HG02840 (cell line): ENCODE measurements at regions not wholly inside any gene's neighbourhood (a gene's known extent, or its start where the extent isn't known, plus 50 kb on each side); places are given as distances from the start of the nearest gene placed in this dataset.

Experiments used
- ATAC-seq: cut with Tn5 transposase; IDR thresholded peaks from one replicate; pipeline ENCODE4 v1.9.1; 2021; ENCODE audit warnings: mild to moderate bottlenecking, moderate library complexity, moderate number of reproducible peaks; ENCODE audit not compliant: unreplicated experiment, low FRiP score

- ATAC-seq: no peak
Observed at GRCh38 chr10:123446449-123447156, 219.6 kb upstream of the GPR26 start.

GRCh38 chr10:123449234-123449962 lies 216.8 kb upstream of the GPR26 start:
- ATAC-seq: no peak

DNA sequence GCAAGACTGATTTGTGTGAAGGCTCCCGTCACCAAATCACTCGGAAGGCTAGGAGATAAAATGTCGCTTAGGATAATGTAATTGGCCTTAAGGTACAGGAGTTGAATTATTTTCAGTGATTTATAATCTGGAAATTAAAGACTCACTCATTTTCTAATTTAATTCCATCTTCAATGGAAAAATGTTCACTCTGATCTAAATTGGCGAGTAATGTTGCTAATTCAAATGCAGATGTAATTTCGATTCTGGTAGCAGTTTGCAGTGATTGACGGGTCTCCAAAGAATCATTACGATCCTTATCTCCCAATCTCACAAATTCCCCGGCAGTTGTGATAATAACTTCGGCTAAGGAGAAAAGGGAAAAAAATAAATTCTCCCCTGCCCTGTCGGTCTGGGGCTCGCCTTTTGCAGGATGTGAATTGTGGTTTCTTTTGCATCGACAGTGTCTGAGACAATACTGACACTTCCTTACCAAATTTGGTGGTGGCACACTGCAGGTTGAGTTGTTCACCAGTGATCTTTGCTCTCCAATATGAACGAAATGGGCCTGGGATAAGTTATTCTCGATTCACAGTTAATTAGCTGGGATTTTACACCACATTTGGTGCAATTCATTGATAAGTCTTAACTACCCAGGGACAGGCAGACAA lies 215.1 kb upstream of the GPR26 start:
- no peak for ATAC-seq

- no peak for ATAC-seq
Observed at GRCh38 chr10:123451618-123452245, 214.4 kb upstream of the GPR26 start.

GRCh38 chr10:123454987-123455386 lies 211.2 kb upstream of the GPR26 start:
- no peak for ATAC-seq

GRCh38 chr10:123455861-123456260 lies 210.3 kb upstream of the GPR26 start:
- ATAC-seq: no peak

DNA sequence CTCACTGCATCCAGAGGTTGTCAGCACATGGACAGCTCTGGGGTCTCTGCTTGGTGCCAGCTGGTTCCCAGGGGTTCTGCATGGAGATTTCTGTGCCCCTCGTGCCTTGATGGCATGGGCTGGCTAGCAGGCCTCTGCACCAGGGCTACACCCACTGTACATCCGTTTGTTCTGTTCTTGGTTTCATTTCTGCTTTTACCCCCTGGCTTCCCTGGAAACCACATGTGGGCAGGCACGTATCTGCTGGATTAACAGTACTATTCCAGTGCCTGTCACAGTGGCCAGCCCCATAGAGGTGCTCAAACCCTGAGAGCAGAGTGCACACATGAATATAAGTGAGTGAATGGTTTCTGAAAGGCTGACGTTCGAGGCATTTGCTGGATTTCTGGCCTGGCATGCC lies 207.2 kb upstream of the GPR26 start:
- no peak for ATAC-seq

DNA sequence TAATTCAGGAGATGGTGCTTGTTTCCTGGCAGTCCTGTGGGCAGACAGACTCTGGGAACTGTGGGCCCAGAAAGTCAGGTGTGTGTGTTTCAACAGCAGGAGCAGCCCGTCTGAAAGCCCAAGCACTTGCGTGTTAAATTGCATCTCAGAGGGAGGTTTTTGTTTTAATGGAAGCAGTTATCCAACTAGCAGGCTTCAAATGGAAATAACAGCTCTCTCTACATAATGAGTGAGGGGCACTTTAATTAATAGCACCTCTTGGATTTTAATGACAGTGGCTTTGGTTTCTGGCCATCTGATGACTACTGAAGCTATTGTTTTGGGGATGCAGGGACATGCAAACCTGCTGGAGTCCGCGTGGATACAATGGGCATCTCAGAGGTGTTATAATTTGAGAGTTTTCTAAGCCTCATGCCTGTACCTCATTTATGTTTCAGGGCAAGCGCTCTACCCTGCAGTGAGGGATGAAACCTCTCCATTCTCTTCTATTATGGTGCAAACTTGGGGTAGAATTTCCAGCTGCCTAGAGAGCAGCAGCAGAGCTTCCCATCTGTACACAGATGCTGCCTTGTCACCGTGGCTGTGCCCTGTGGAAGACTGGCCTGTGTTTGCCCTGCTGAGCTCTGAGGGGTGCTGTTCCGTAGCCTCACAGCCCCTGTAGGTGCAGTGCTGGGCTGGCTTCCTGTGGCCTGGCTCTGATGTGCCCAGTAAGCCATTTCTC lies 206.6 kb upstream of the GPR26 start:
- no peak for ATAC-seq

DNA sequence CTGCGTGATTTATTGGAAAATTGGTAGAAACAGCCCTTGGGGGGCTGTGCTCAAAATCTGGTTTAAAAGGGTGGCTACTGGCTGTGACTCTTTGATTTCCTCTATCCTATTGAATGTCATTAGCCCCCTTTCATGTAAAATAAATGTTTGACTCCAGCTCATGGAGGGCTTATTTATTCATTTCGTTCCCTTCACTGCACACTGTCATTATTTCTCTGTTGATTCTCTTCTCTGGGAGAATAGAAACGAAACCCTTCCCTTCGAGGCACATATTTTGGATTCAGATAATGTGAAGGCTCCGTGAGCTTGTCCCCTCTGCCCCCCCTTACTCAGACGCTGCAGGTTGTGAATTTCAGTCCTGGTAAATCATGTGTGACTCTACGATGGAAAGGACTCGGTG lies 203.9 kb upstream of the GPR26 start:
- ATAC-seq: no peak

GRCh38 chr10:123462756-123463155 lies 203.4 kb upstream of the GPR26 start:
- no peak for ATAC-seq

- no peak for ATAC-seq
Observed at GRCh38 chr10:123463181-123463580, 203.0 kb upstream of the GPR26 start.

GRCh38 chr10:123463698-123464097 lies 202.5 kb upstream of the GPR26 start:
- ATAC-seq: no peak

- no peak for ATAC-seq
Observed at GRCh38 chr10:123464430-123465323, 201.5 kb upstream of the GPR26 start.

DNA sequence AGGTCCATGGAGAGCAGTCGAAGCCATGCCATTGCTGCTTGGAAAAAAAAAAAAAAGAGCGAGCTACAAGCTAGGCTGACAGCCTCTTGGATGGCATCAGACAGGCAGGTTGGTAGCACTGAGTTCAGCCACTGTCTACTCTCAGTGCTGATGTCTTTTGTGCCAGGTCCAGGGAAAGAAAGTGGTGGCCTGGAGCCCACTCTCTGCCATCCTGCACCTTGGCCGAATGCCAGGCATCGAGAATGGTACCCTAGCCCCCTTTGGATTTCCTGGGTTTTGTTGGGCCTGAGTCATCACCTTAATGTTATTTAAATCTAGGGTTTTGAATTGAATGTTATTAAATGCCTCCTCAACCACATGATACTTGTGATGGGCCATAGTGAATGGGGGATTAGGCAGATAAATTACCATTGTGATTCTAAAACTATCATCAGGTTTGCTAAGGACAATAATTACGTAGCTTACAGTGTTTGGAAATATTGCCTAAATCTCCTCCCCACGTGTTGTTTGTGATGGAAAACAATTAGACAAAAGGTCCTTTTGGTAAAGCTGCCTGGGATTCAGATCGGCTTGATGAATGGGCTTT lies 195.7 kb upstream of the GPR26 start:
- no peak for ATAC-seq

GRCh38 chr10:123471811-123472210 lies 194.3 kb upstream of the GPR26 start:
- no peak for ATAC-seq

DNA sequence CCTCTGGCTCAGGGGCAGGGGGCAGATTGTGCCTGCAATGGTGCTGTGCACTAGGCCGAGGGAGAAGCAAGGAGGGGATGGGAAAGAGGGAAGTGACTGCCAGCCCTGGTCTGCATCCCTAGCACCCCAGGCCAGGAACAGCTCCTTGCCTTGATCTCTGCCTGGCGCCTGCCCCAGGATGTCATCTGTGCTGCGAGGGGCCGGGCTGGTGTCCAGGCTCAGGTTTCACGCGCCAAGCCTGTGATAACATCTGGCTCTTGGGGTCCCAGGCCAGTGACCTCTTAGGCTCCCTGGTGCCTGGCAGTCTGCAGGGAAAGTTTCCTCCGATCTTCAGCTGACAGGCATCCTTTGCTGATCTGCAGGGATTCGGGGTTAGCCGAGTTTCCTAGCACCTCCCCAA lies 193.5 kb upstream of the GPR26 start:
- ATAC-seq: no peak

- ATAC-seq: no peak
Observed at GRCh38 chr10:123474700-123475099, 191.5 kb upstream of the GPR26 start.

DNA sequence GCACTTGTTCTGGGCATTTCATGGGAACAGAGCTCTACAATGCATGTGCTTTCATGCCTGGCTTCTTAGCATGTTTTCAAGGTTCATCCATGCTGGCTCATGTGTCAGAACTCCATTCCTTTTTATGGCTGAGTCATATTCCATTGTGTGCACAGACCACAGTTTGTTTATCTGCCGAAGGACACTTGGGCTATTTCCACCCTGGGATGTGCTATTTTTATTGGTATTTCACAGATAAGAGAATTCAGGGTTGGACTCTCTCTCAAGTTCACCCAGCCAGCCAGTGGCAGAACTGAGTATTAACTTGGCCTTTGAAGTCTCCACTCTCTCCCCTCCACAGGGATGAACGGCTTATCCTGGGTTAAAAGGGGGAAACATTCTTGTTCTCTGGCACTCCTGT lies 190.7 kb upstream of the GPR26 start:
- no peak for ATAC-seq

DNA sequence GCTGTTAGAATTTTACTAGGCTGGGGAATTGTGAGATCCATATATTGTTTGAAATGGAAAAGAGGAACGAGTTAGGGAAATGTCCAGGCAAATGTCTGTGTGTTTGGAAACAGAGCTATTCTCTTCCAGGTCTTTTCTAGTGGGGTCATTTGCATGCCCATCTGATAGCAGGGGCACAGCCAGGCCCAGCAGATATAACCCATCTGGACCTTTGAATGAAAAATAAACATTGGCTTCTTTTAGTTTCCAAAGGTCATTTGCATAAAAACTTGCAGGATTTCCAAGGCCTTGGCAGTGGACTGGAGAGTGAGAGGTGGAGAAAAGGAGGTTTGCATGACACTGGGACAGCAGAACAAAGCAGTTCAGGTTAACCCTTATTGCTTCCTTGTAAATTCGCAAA lies 188.0 kb upstream of the GPR26 start:
- ATAC-seq: no peak
